COLO829 (cell line): ENCODE measurements at regions not wholly inside any gene's neighbourhood (a gene's known extent, or its start where the extent isn't known, plus 50 kb on each side); places are given as distances from the start of the nearest gene placed in this dataset.

ENCODE experiments used
- DNase-seq: peaks from one replicate; pipeline ENCODE4 v3.0.0; 2012; ENCODE audit warnings: low spot score

DNA sequence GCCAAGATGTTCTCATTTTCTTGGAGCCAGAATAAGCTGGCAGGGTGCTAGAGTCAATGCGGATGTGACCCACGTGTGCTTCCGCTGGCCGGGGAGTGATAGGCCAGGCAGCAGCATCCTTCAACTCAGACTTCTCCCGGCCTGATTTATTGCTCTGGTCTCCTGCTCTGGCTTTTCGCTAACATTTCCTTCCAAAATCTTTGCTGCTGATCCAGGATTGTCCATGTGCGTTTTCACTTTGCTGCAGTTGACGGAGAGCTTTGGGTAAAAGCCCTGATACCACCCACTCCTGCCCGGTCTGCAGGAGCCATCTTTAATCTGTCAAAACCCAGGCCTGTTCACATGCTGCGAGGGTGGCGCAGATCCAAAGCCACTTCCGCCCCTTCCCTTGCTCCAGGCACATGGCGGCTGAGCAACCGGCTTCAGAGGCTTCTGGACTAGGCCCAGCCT is 106.8 kb downstream of the CYP26A1 start:
- DNase-seq, result no peak

GRCh38 chr10:93181271-93182048 is 107.8 kb downstream of the CYP26A1 start:
- no peak for DNase-seq

- no peak for DNase-seq
Measured at GRCh38 chr10:93182049-93182327, 108.3 kb downstream of the CYP26A1 start.

DNA sequence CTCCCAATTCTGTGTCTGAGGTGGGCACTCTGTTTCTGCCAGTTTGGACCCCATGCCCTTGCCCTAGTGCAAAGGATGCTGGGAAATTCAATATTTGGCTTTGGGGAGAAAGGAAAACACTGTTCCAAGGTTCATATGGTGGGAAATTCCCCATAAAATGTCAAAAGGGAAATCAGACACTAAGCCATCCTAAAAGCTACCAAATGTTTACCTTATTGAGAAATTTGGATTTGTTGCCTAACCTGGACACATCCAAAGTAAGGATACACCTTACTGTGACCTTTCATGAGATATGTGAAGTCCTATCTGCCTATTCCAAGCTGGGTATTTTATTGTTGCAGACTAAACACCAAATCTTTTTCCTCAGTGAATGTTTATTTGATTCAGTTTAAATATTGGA is 109.1 kb downstream of the CYP26A1 start:
- DNase-seq, result no peak

GRCh38 chr10:93186653-93187052 is 113.0 kb downstream of the CYP26A1 start:
- no peak for DNase-seq

DNA sequence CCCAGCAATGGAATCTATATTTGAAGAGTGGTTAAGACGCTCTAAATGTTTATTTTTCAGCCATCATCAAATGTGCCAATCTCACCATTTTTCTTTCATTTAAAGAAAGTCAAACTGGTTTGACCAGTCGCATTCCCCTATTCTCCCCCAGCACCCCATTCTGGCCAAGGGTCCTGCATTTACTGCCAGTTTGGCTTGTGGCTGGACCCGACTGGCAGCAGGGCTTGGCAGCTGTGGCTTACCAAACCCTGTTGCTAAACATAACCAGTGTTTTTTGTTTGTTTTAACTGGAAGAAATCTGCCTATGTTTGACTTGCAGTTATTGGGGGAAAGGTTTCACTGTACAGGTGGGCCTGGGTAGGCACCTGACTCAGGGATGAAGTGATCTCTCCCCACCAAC is 116.3 kb downstream of the CYP26A1 start:
- no peak for DNase-seq

DNA sequence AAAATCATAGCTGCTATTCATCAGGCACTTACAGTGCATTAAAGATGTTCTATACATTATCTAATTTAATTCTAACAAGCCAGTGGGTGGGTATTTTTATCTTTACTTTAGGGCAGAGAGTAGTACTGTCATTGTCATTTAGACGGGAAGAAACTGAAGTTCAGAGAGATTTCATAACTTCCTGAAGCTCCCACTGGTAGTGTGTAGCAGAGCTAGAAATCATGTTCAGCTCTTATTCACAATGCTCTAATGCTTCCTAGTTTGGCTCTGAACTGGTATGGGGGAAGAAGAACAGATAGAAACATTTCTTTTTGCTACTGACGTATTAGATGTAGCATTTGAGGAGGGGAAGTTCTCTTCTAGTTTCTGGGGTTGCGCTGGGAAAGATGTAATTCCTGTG is 116.7 kb downstream of the CYP26A1 start:
- DNase-seq, result no peak

DNA sequence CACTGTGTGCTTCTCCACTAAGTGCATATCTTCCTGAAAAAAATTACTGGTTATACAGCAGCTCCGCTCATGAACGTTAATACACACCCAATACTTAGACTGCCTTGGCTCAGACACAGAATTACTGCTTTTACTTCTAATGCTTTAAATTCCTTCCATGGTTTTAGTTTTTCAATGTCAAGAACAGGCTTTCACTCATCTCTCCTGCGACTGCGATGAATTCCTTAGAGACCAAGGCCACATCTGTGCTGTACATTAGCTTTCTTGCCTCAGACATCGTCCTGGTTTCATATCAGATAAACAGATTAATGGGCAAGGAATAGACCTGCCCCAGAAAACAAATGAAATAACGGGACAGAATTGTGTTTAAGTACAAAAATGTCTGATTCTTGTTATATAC is 120.2 kb downstream of the CYP26A1 start:
- no peak for DNase-seq

DNA sequence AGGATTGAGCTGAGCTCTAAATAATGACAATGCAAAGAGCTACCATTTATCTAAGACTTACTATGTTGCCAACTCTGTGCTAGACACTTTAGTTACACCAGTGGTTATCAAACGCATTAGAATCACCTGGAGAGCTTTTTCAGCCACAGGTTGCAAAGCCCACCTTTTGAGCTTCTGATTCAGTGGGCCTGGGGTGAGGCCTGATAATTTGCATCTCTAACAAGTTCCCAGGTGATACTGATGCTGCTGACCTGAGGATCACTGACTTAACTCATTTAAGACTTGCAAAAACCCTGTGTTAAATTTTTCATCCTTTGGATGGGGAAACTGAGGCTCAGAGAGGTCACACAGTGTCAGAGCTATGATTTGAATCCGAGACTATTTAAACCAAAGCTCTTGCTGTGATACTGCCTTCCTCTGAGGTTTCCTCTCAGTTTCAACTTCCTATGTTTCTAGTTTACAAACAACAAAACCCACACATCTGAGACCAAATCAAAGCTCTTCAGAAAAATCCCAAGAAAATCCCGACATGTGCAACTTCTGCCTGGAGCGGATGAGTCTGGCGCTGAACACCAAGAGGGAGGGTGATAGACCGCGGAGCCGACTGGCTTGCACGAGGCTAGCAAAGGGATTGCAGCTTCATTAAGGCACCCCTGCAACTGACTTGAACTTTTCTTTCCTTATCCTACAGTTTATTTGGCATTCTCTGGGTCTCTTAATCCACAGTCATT is 124.9 kb downstream of the CYP26A1 start:
- peak; percentile 16 for DNase-seq

GRCh38 chr10:93199191-93199751 is 125.6 kb downstream of the CYP26A1 start:
- peak; percentile 28 for DNase-seq

DNA sequence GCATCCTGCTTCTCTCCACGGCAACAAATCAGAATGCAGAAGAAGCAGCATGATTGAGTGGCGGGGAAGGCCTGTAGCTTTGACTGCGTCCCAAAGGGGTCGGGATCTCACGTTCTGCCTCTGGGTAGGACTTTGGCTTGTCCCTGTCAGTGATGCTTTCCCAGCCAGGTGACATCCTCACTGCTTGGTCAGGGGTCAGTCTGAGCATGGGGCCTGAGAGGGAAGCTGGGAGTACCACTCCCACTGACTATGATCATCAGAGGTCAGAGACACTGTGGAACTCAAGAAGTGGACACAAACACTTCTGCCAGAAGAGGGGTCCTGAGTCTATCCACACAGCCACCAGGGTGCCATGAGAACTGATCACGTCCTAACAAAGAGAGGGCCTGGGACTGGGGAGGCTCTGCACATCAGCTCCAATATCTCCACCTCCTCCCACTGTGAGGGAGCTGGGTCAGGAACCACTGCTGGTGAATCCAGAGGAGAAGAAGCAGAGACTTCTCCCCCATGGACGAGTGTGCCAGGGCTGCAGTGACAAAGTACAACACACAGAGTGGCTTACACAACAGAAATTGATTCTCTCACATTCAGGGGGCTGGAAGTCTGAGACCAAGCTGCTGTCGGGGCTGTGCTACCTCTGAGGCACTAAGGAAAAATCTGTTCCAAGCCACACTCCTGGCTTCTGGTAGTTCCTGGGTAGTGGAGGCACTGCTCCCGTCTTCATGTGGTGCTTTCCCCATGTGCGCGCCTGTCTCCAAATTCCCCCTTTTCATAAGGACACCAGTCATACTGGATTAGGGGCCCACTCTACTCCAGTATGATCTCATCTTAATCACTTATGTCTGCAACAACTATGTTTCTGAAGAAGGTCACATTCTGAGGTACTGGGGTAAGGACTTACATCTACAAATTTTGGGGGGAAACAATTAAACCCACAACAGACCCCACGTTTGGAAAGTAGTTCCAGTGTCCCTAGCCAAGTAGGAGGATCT is 131.1 kb downstream of the CYP26A1 start:
- DNase-seq, result no peak

DNA sequence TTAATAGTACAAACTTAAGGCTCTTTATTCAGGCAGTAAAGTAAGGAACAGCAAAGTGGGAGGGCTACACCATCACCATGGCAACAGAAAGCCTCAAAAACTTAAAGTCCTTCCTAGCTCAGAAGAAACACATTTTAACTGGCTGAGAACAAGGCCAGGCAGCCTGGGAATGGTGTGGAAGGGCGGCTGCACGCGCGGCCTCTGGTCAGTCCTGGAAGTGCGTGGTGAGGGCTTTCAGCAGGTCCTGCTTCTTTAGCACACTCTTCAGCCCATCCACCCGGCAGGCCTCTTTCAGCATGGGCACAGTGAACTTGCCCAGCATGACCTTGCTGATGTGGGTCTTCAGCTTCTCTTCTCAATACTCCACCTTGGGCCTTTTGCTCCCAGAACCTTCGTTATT is 133.0 kb downstream of the CYP26A1 start:
- DNase-seq, result peak; percentile 17

DNA sequence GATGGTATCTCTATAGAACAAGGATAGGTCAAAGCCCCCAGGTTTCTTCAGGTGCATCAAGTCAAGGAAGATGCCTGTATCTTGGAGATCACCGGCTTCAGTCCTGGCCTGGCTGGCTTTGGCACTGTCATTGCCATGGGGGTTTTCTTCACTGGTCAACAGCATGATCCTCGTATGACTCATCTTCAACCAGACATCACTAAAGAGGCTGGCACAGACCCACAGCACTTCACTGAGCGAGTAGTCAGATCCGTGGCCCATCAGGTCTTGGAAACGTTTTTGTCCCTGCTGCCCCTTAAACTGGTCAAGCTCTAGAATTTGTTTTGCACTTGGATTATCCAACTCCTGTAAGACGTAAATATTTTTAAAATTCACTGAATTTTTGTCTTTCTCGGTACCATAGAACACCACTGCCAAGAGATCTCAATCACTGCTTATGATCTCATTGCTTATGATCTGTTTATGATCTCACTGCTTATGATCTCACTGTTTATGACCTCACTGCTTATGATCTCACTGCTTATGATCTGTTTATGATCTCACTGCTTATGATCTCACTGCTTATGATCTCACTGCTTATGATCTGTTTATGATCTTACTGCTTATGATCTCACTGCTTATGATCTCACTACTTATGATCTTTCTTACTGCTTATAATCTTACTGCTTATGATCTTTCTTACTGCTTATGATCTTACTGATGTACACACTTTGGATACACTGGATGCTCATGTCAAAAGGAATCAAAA is 135.2 kb downstream of the CYP26A1 start:
- peak; percentile 35 for DNase-seq

DNA sequence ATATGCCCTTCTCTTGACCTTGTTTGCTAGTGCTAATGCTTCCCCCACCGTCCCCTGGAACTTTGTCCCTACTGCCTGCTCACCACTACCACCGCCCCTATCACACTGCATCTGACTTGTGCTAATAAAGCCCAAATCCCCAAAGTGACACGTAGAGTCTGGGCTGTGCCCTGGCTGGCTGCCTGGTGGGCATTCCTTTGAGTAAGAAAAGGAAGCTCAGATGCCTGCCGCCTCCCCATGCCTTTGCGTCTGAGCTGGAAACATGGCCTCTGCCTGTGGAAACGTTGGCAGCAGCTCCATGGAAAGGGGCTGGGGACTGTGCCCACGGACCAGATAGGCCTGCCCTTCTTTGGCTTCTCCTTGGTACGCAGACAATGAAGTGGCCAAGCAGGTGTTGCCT is 138.3 kb downstream of the CYP26A1 start:
- DNase-seq, result no peak

DNA sequence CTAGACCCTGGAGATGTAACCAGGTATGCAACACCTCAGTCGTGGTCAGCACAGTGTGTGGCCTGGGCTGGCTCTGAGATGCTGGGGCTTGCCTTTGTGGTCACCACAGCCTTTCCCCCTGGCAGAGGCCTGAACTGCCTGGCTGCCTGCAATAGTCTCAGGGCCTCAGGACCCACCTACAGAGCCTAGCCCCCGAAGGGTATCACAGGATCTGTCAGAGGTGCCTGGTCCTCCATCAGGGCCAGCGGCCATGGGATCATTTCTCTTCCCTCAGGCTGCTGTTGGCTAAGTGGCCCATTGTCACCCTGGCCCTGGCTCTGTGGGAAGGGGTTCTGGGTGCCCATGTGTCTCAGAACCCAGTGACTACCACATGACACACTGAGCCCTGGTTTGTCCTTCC is 141.6 kb downstream of the CYP26A1 start:
- no peak for DNase-seq

GRCh38 chr10:93216341-93216985 is 142.8 kb downstream of the CYP26A1 start:
- DNase-seq, result no peak

- no peak for DNase-seq
Measured at GRCh38 chr10:93218386-93218785, 144.7 kb downstream of the CYP26A1 start.

DNA sequence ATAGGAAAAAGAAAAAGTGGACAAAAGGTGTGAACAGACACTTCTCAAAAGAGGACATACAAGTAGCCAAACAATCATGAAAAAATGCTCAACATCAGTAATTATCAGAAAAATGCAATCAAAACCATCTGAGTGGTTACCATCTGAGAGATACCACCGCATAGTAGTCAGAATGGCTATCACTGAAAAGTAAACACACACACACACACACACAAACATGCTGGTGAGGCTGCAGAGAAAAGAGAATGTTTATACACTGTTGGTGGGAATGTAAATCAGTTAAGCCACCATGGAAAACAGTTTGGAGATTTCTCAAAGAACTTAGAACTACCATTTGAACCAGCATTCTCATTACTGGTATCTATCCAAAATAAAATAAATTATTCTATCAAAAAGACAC is 145.7 kb downstream of the CYP26A1 start:
- DNase-seq, result no peak

DNA sequence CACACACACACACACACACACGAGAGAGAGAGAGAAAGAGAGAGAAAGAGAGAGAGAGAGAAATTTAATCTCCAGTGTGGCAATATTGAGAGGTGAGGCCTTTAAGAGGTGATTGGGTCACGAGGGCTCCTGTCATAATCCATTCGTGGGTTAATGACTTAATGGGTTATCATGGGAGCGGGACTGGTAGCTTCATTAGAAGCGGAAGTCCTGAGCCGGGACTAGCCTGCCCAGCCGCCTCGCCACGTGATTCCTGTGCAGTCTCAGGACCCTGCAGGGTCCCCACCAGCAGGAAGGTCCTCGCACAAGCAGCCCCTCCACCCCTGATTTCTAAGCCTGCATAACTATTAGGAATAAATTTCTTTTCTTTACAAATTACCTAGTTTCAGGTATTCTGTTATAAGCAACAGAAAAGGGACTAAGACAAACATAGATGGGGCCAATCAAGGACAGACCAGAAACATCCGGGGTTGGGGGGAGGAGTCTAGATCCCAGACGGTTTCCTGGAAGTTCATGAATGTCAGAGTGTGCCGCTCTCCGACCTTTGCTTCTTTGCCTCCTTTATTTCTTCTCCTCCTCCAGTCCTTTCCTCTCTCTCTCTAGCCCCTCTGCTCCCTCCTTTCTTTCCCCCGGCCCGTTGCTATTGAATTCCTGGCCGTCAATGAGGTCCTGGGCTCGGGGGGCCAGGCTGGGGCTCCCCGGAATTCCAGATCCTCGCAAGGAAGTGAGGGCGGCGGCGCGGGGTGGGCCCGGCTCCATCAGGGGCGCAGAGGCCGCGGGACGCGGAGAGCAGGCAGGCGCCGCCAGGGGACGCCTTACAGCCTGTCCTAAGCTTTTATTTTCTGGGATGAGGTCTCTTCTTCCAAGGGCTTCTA is 146.8 kb downstream of the CYP26A1 start:
- no peak for DNase-seq

DNA sequence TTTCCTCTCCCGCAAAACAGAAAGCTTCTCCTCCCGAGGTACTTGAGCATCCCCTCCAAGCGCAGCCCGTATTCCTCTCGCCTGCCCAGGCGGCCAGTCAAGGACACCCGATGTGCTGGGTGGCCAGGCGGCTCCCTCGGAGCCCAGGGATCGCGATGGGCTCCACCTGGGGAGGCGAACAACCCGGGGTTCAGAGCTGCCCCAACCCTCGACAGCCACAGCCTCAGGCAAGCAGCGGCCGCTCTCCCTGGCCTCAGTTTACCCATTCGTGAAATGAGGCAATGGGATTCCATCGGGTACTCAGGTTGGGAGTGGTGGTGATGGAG is 147.4 kb downstream of the CYP26A1 start:
- DNase-seq, result no peak
